Adrenal gland (tissue), 5 donors: ENCODE measurements at regions not wholly inside any gene's neighbourhood (a gene's known extent, or its start where the extent isn't known, plus 50 kb on each side); places are given as distances from the start of the nearest gene placed in this dataset.
"Not testable (repeated sequence)": the region's sequence is repeated elsewhere in the genome, so short reads cannot be mapped to it uniquely, and the experiment has no call there.

Experiments
- CTCF ChIP-seq, 6 experiments: fragments of 450-650 bp in 4 of 6; fragments of 200-600 bp in 2 of 6; sonication (generic) in 1 of 6; IDR thresholded peaks; 1 replicate in 5 of 6; 2 replicates in 1 of 6; pipeline versions ENCODE4 v1.5.1 to v1.8.0; 2016 to 2021; ENCODE audit warnings: antibody characterized with exemption in 6 of 6, mild to moderate bottlenecking in 2 of 6, moderate library complexity in 1 of 6
- POLR2A ChIP-seq, 2 donors: fragments of 450-650 bp; IDR thresholded peaks; one replicate each; pipeline ENCODE4 v1.6.1; 2017; ENCODE audit warnings: antibody characterized with exemption in 2 of 2, mild to moderate bottlenecking in 2 of 2, moderate library complexity in 1 of 2
- donor health status: DM: no; HTN: no; CAD: no.

DNA sequence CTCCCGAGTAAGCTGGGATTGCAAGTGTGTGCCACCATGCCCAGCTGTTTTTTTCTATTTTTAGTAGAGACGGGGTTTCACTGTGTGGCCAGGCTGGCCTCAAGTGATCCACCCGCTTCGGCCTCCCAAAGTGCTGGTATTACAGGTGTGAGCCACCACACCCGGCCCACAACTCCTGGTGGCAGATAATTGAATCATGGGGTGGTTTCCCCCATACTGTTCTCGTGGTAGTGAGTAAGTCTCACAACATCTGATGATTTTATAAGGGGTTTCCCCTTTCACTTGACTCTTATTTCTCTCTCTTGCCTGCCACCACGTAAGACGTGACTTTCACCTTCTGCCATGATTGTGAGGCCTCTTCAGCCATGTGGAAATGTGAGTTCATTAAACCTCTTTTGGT lies 79.1 kb downstream of the SOWAHC start:
- not testable (repeated sequence) for TF ChIP-seq CTCF, POLR2A (IDR thresholded peaks at IDR 0.05)
